GM12892 (cell line): ENCODE measurements at regions not wholly inside any gene's neighbourhood (a gene's known extent, or its start where the extent isn't known, plus 50 kb on each side); places are given as distances from the start of the nearest gene placed in this dataset.

ENCODE experiments used
- POLR2A ChIP-seq: IDR thresholded peaks from 2 replicates; pipeline ENCODE4 v1.6.1; 2011; ENCODE audit warnings: low read depth, low read length, control low read depth
- POLR2AphosphoS5 ChIP-seq: IDR thresholded peaks from 2 replicates; pipeline ENCODE4 v1.6.1; 2011; ENCODE audit warnings: low read depth, low read length, control low read depth

DNA sequence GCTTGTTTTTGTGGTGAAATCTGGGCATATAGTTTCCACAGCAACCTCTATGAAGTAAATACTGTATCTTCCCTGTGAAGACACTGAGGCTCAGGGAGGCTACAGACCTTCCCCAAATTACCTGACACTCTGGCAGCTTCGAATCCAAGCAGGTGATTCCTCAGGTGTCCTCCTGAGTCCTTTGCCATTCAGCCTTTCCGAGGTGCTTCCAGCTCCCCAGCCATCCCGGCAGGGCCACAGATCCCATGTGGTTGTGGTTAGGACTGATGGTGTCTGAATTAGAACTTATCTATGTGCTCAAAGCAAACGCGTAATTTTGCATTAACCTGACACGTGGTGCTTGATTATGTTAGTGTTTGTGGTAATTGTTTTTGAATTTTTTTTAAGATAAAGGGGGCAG lies 785.6 kb downstream of the BRD1 start:
- TF ChIP-seq POLR2AphosphoS5 (no peak), POLR2A (no peak)
